HCT116 (cell line): ENCODE measurements at regions not wholly inside any gene's neighbourhood (a gene's known extent, or its start where the extent isn't known, plus 50 kb on each side); places are given as distances from the start of the nearest gene placed in this dataset.

Source experiments
- ATAC-seq: fragments of 200-7000 bp; cut with Tn5 transposase; 2 replicates; pipeline ENCODE4 v1.9.1; 2020; ENCODE audit warnings: mild to moderate bottlenecking, moderate library complexity
- BruUV-seq: library from RNA; stranded (reverse); fragments of 400-500 nt; replicated peaks from 2 replicates; lab custom pipeline; 2021; lab: Mats Ljungman, UMichigan
- CTCF ChIA-PET: fragments of 300-600 bp; sonication (Branson Sonifier 250); formaldehyde crosslinking; loops from one replicate; lab custom pipeline; 2021; ENCODE audit warnings: antibody characterized with exemption; lab: Charles Lee
- POLR2A ChIA-PET: fragments of 300-600, 350-600 bp; sonication (Branson Sonifier 250); formaldehyde crosslinking; loops from one replicate; lab custom pipeline; 2021; ENCODE audit warnings: antibody characterized with exemption; lab: Charles Lee
- RAD21 ChIA-PET, 2 experiments: fragments of 300-600 bp; sonication (Branson Sonifier 250); formaldehyde crosslinking; loops; one replicate each; lab custom pipeline; 2023; ENCODE audit warnings: low total read pairs in 2 of 2; ENCODE audit not compliant: uncharacterized antibody in 2 of 2, unreplicated experiment in 2 of 2, low non-redundant PET in 1 of 2; lab: Charles Lee
- DNase-seq: peaks from one replicate; pipeline ENCODE4 v3.0.0-alpha.2; 2010; ENCODE audit warnings: low read depth, low spot score
- H2AFZ ChIP-seq: fragments of 200-600 bp; shearing (Covaris generic), sonication (generic); 2 replicates; pipeline ENCODE4 v1.6.1; 2017; ENCODE audit warnings: low read depth, mixed run types, mixed read lengths, antibody characterized with exemption, low read length; ENCODE audit not compliant: poor library complexity, severe bottlenecking
- H3K27ac ChIP-seq: 2 replicates; pipeline ENCODE4 v1.5.1; 2012; ENCODE audit warnings: low read depth, low read length
- H3K27me3 ChIP-seq: fragments of 200-600 bp; sonication (generic); 2 replicates; pipeline ENCODE4 v1.6.1; 2016; ENCODE audit warnings: mixed run types, low read length, mixed read lengths; ENCODE audit not compliant: insufficient read depth
- H3K36me3 ChIP-seq, 2 experiments: fragments of 200-500 bp in 1 of 2; fragments of 200-600 bp in 1 of 2; sonication (Bioruptor generic) in 1 of 2; sonication (generic) in 1 of 2; 2 replicates each; pipeline versions ENCODE4 v1.5.1 to v1.6.1; 2014 to 2016; ENCODE audit warnings: low read length in 2 of 2, inconsistent platforms in 1 of 2, mixed read lengths in 1 of 2, mixed run types in 1 of 2; ENCODE audit not compliant: insufficient read depth in 2 of 2, control insufficient read depth in 1 of 2
- H3K4me1 ChIP-seq, 2 experiments: fragments of 200-600 bp in 1 of 2; sonication (generic) in 1 of 2; 2 replicates each; pipeline versions ENCODE4 v1.5.1 to v1.6.1; 2012 to 2017; ENCODE audit warnings: low read length in 2 of 2, inconsistent platforms in 1 of 2, mild to moderate bottlenecking in 1 of 2, mixed read lengths in 1 of 2, mixed run types in 1 of 2, moderate library complexity in 1 of 2; ENCODE audit not compliant: insufficient read depth in 2 of 2, control insufficient read depth in 1 of 2
- H3K4me2 ChIP-seq: fragments of 200-600 bp; sonication (generic); 2 replicates; pipeline ENCODE4 v1.6.1; 2017; ENCODE audit warnings: mixed run types, low read length, mixed read lengths
- H3K4me3 ChIP-seq, 2 experiments: fragments of 200-600 bp in 1 of 2; sonication (generic) in 1 of 2; replicated peaks in 1 of 2; 2 replicates each; pipeline ENCODE4 v1.5.1; 2011 to 2016; ENCODE audit warnings: low read length in 2 of 2, control low read depth in 1 of 2, low read depth in 1 of 2, mild to moderate bottlenecking in 1 of 2, mixed read lengths in 1 of 2, mixed run types in 1 of 2
- H3K79me2 ChIP-seq: fragments of 200-600 bp; sonication (generic); 2 replicates; pipeline ENCODE4 v1.6.1; 2017; ENCODE audit warnings: mild to moderate bottlenecking, mixed run types, low read length, moderate library complexity, mixed read lengths; ENCODE audit not compliant: insufficient read depth
- H3K9ac ChIP-seq: fragments of 200-600 bp; sonication (generic); 2 replicates; pipeline ENCODE4 v1.6.1; 2016; ENCODE audit warnings: low read length, mixed read lengths
- H3K9me2 ChIP-seq: fragments of 200-600 bp; sonication (generic), shearing (Covaris generic); 2 replicates; pipeline ENCODE4 v1.6.1; 2017; ENCODE audit warnings: mixed run types, mild to moderate bottlenecking, moderate library complexity; ENCODE audit not compliant: insufficient read depth
- H3K9me3 ChIP-seq, 2 experiments: fragments of 200-500 bp in 1 of 2; fragments of 200-600 bp in 1 of 2; sonication (Bioruptor generic) in 1 of 2; sonication (generic) in 1 of 2; 2 replicates each; pipeline ENCODE4 v1.6.1; 2014 to 2017; ENCODE audit warnings: low read length in 2 of 2, mixed read lengths in 2 of 2, inconsistent platforms in 1 of 2, low read depth in 1 of 2, mild to moderate bottlenecking in 1 of 2, mixed run types in 1 of 2, moderate library complexity in 1 of 2; ENCODE audit not compliant: control insufficient read depth in 1 of 2, insufficient read depth in 1 of 2
- H4K20me1 ChIP-seq: fragments of 200-600 bp; sonication (generic), shearing (Covaris generic); 2 replicates; pipeline ENCODE4 v1.6.1; 2017; ENCODE audit warnings: mixed run types, mild to moderate bottlenecking, moderate library complexity; ENCODE audit not compliant: insufficient read depth
- ATF3 ChIP-seq: IDR thresholded peaks from 2 replicates; pipeline ENCODE4 v1.6.1; 2012
- CBX3 ChIP-seq: IDR thresholded peaks from 2 replicates; pipeline ENCODE4 v1.6.1; 2012; ENCODE audit warnings: low read depth
- CEBPB ChIP-seq: IDR thresholded peaks from 2 replicates; pipeline ENCODE4 v1.6.1; 2012; ENCODE audit warnings: low read depth
- EGR1 ChIP-seq: IDR thresholded peaks from 2 replicates; pipeline ENCODE4 v1.6.1; 2012; ENCODE audit warnings: low read depth
- EZH2 ChIP-seq: fragments of 200-600 bp; sonication (generic); IDR thresholded peaks from 2 replicates; pipeline ENCODE4 v1.6.1; 2017; ENCODE audit warnings: antibody characterized with exemption, mixed run types
- EZH2phosphoT487 ChIP-seq: fragments of 200-600 bp; IDR thresholded peaks from 2 replicates; pipeline ENCODE4 v1.6.1; 2018; ENCODE audit warnings: antibody characterized with exemption, borderline replicate concordance
- FOSL1 ChIP-seq: IDR thresholded peaks from 2 replicates; pipeline ENCODE4 v1.6.1; 2012; ENCODE audit warnings: low read depth
- JUND ChIP-seq: IDR thresholded peaks from 2 replicates; pipeline ENCODE4 v1.6.1; 2012
- MAX ChIP-seq: IDR thresholded peaks from 2 replicates; pipeline ENCODE4 v1.6.1; 2012
- POLR2A ChIP-seq: IDR thresholded peaks from 2 replicates; pipeline ENCODE4 v1.7.0; 2011; ENCODE audit warnings: borderline replicate concordance; ENCODE audit not compliant: insufficient read depth, insufficient read length; ENCODE audit errors: extremely low read depth
- POLR2AphosphoS5 ChIP-seq: IDR thresholded peaks from 2 replicates; pipeline ENCODE4 v1.6.1; 2011; ENCODE audit warnings: mild to moderate bottlenecking, low read depth, low read length, moderate library complexity
- RAD21 ChIP-seq: IDR thresholded peaks from 2 replicates; pipeline ENCODE4 v1.6.1; 2012; ENCODE audit warnings: low read depth, mild to moderate bottlenecking
- REST ChIP-seq: IDR thresholded peaks from 2 replicates; pipeline ENCODE4 v1.6.1; 2012; ENCODE audit warnings: low read depth
- SIN3A ChIP-seq: IDR thresholded peaks from 2 replicates; pipeline ENCODE4 v1.6.1; 2012; ENCODE audit warnings: low read depth
- SP1 ChIP-seq: IDR thresholded peaks from 2 replicates; pipeline ENCODE4 v1.6.1; 2012; ENCODE audit warnings: low read depth
- SRF ChIP-seq: IDR thresholded peaks from 2 replicates; pipeline ENCODE4 v1.6.1; 2012; ENCODE audit warnings: low read depth
- TCF7L2 ChIP-seq: IDR thresholded peaks from 2 replicates; pipeline ENCODE4 v1.7.0; 2011; ENCODE audit warnings: borderline replicate concordance, inconsistent platforms; ENCODE audit not compliant: insufficient read depth, insufficient read length; ENCODE audit errors: extremely low read depth
- YY1 ChIP-seq: IDR thresholded peaks from 2 replicates; pipeline ENCODE4 v1.6.1; 2011; ENCODE audit warnings: low read length, low read depth, moderate library complexity, mild to moderate bottlenecking; ENCODE audit not compliant: insufficient replicate concordance; ENCODE audit errors: extremely low read depth
- ZBTB33 ChIP-seq: IDR thresholded peaks from 2 replicates; pipeline ENCODE4 v1.6.1; 2011; ENCODE audit warnings: mild to moderate bottlenecking, low read length, moderate library complexity; ENCODE audit not compliant: insufficient replicate concordance; ENCODE audit errors: extremely low read depth
- ZFX ChIP-seq: fragments of 450-650 bp; IDR thresholded peaks from 2 replicates; pipeline ENCODE4 v1.6.1; 2017
- intact Hi-C: fragments of 100-400 bp; cut with micrococcal nuclease; formaldehyde crosslinking; loops from 2 replicates; pipeline ENCODE4 v1.10.0; 2022

GRCh38 chr12:17438141-17438540 lies 651.9 kb downstream of the RERGL start:
- ChIA-PET RAD21 (no interaction called here), CTCF (no interaction called here), POLR2A (no interaction called here)
- no peaks in the 10 kb centered on the region for H3K79me2 ChIP-seq
- ATAC-seq (no peak), DNase-seq (no peak)
- no peak overlapping the region for H3K4me2 ChIP-seq
- H3K9ac ChIP-seq, result no peak overlapping the region
- no peak overlapping the region for H3K4me3 ChIP-seq
- no peaks in the 10 kb centered on the region for H3K27me3 ChIP-seq
- no peaks in the 10 kb centered on the region; a peak in 2 of 4 replicates for H3K9me3 ChIP-seq
- no peaks in the 10 kb centered on the region for H3K4me1 ChIP-seq
- BruUV-seq, result no TSS peak
- H3K9me2 ChIP-seq, result no peaks in the 10 kb centered on the region
- H3K27ac ChIP-seq, result no peak overlapping the region
- intact Hi-C loops, result no loop called here
- no peak overlapping the region for H2AFZ ChIP-seq
- no peaks in the 10 kb centered on the region for H4K20me1 ChIP-seq
- TF ChIP-seq EZH2phosphoT487, result no peak
- no peak for TF ChIP-seq CBX3
- TF ChIP-seq POLR2AphosphoS5, result no peak
- no peak for TF ChIP-seq SIN3A
- TF ChIP-seq ZBTB33, result no peak
- TF ChIP-seq YY1, result no peak
- no peak for TF ChIP-seq REST
- TF ChIP-seq EGR1, result no peak
- TF ChIP-seq CEBPB, result no peak
- TF ChIP-seq SRF, result no peak
- no peak for TF ChIP-seq MAX
- no peak for TF ChIP-seq ZFX
- no peak for TF ChIP-seq TCF7L2
- TF ChIP-seq FOSL1, result no peak
- TF ChIP-seq ATF3, result no peak
- TF ChIP-seq RAD21, result no peak
- no peak for TF ChIP-seq POLR2A
- no peak for TF ChIP-seq SP1
- no peak for TF ChIP-seq JUND
- TF ChIP-seq EZH2, result no peak
- TF ChIP-seq, all 23 proteins: peak for 0
- H3K36me3 ChIP-seq, result no peaks in the 10 kb centered on the region
